ENCODE measurements at regions not wholly inside any gene's neighbourhood (a gene's known extent, or its start where the extent isn't known, plus 50 kb on each side); places are given as distances from the start of the nearest gene placed in this dataset.
"Not testable (repeated sequence)": the region's sequence is repeated elsewhere in the genome, so short reads cannot be mapped to it uniquely, and the experiment has no call there.

DNA sequence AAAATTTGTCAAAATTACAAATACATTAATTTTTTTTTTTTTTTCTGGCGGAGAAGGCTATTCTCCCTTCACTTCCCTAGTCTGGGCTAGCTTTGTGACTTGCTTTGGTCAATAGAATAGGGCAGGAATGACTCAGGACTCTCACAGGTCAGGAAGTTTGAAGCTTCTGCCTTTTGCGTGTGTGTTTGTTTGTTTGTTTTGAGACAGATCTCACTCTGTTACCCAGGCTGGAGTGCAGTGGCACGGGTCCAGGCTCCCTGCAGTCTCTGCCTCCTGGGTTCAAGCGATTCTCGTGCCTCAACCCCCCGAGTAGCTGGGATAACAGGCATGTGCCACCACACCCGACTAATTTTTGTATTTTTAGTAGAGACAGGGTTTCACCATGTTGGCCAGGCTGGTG lies 55.9 kb upstream of the USP9X start:
- Mint-ChIP-seq H3K27me3 (no peaks in the 10 kb centered on the region), H3K9me3 (no peaks in the 10 kb centered on the region), H3K27ac (no peak overlapping the region), H3K4me3 (no peak overlapping the region), H3K4me1 (no peaks in the 10 kb centered on the region), H3K36me3 (no peaks in the 10 kb centered on the region)
- no peak for DNase-seq
- CTCF ChIA-PET: no interaction called here

- Mint-ChIP-seq H3K27ac (no peak overlapping the region), H3K4me3 (no peak overlapping the region), H3K36me3 (no peaks in the 10 kb centered on the region), H3K9me3 (no peaks in the 10 kb centered on the region), H3K4me1 (no peaks in the 10 kb centered on the region), H3K27me3 (no peaks in the 10 kb centered on the region)
- CTCF ChIA-PET: no interaction called here
- no peak for DNase-seq
Measured at GRCh38 chrX:41031256-41031967, 53.8 kb upstream of the USP9X start.

GRCh38 chrX:41033299-41033698 lies 51.9 kb upstream of the USP9X start:
- no peak overlapping the region for H3K27ac Mint-ChIP-seq

DNA sequence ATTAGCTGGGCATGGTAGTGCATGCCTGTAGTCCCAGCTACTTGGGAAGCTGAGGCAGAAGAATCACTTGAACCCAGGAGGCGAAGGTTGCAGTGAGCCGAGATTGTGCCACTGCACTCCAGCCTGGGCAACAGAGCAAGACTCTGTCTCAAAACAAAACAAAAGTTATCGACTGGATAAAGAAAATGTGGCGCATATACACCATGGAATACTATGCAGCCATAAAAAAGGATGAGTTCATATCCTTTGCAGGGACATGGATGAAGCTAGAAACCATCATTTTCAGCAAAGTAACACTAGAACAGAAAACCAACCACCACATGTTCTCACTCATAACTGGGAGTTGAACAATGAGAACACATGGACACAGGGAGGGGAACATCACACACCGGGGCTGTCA lies 50.3 kb upstream of the USP9X start:
- H3K9me3 Mint-ChIP-seq, H3K4me3 Mint-ChIP-seq, DNase-seq, H3K4me1 Mint-ChIP-seq, H3K27me3 Mint-ChIP-seq, CTCF ChIA-PET, H3K36me3 Mint-ChIP-seq, H3K27ac Mint-ChIP-seq: not testable (repeated sequence)

More at GRCh38 chrX:41033299-41033698, 51.9 kb upstream of the USP9X start:
- H3K9me3 Mint-ChIP-seq: no peaks in the 10 kb centered on the region
- DNase-seq: no peak
- CTCF ChIA-PET: no interaction called here
- H3K4me3 Mint-ChIP-seq: no peak overlapping the region
- no peaks in the 10 kb centered on the region for H3K4me1 Mint-ChIP-seq
- H3K27me3 Mint-ChIP-seq: no peaks in the 10 kb centered on the region
- no peaks in the 10 kb centered on the region for H3K36me3 Mint-ChIP-seq

Measured in activated naive CD4-positive, alpha-beta T cell treated with anti-CD3 and anti-CD28 coated beads, Interleukin-2, amount 10 ng/mL, durations not matched to agents 7 days and 5 days (primary cell).